GM18868 (cell line): ENCODE measurements at regions not wholly inside any gene's neighbourhood (a gene's known extent, or its start where the extent isn't known, plus 50 kb on each side); places are given as distances from the start of the nearest gene placed in this dataset.

Experiments used
- ATAC-seq: cut with Tn5 transposase; IDR thresholded peaks from one replicate; pipeline ENCODE4 v1.9.1; 2021; ENCODE audit warnings: mild to moderate bottlenecking, moderate library complexity; ENCODE audit not compliant: unreplicated experiment

GRCh38 chrX:99722094-99722493 lies 688.0 kb downstream of the PCDH19 start:
- no peak for ATAC-seq

- ATAC-seq, result no peak
Observed at GRCh38 chrX:99719140-99719539, 690.9 kb downstream of the PCDH19 start.

- ATAC-seq, result no peak
Observed at GRCh38 chrX:99717716-99718115, 692.4 kb downstream of the PCDH19 start.

GRCh38 chrX:99705701-99706100 lies 704.4 kb downstream of the PCDH19 start:
- no peak for ATAC-seq

- ATAC-seq, result no peak
Observed at GRCh38 chrX:99703473-99703872, 706.6 kb downstream of the PCDH19 start.

GRCh38 chrX:99698451-99698850 lies 711.6 kb downstream of the PCDH19 start:
- ATAC-seq, result no peak

- ATAC-seq, result no peak
Observed at GRCh38 chrX:99663136-99663535, 746.9 kb downstream of the PCDH19 start.

GRCh38 chrX:99654188-99654587 lies 755.9 kb downstream of the PCDH19 start:
- no peak for ATAC-seq

- no peak for ATAC-seq
Observed at GRCh38 chrX:99653352-99653751, 756.7 kb downstream of the PCDH19 start.

GRCh38 chrX:99613041-99613440 lies 797.0 kb downstream of the PCDH19 start:
- no peak for ATAC-seq

- no peak for ATAC-seq
Observed at GRCh38 chrX:99603091-99603814, 806.8 kb downstream of the PCDH19 start.

GRCh38 chrX:99602107-99602506 lies 808.0 kb downstream of the PCDH19 start:
- no peak for ATAC-seq

GRCh38 chrX:99588936-99589335 lies 821.1 kb downstream of the PCDH19 start:
- ATAC-seq, result no peak

GRCh38 chrX:99572711-99573110 lies 837.4 kb downstream of the PCDH19 start:
- no peak for ATAC-seq

- ATAC-seq, result no peak
Observed at GRCh38 chrX:99549381-99549780, 860.7 kb downstream of the PCDH19 start.

GRCh38 chrX:99522450-99522849 lies 887.6 kb downstream of the PCDH19 start:
- no peak for ATAC-seq

GRCh38 chrX:99507768-99508167 lies 902.3 kb downstream of the PCDH19 start:
- ATAC-seq, result no peak

- ATAC-seq, result no peak
Observed at GRCh38 chrX:99495453-99495852, 914.6 kb downstream of the PCDH19 start.

- ATAC-seq, result no peak
Observed at GRCh38 chrX:99494668-99495067, 915.4 kb downstream of the PCDH19 start.

GRCh38 chrX:99480728-99481127 lies 929.3 kb downstream of the PCDH19 start:
- ATAC-seq, result no peak

- no peak for ATAC-seq
Observed at GRCh38 chrX:99469439-99469838, 940.6 kb downstream of the PCDH19 start.

GRCh38 chrX:99468993-99469392 lies 941.1 kb downstream of the PCDH19 start:
- no peak for ATAC-seq

GRCh38 chrX:99461223-99461622 lies 948.9 kb downstream of the PCDH19 start:
- ATAC-seq, result no peak
